ENCODE measurements at regions not wholly inside any gene's neighbourhood (a gene's known extent, or its start where the extent isn't known, plus 50 kb on each side); places are given as distances from the start of the nearest gene placed in this dataset.

DNA sequence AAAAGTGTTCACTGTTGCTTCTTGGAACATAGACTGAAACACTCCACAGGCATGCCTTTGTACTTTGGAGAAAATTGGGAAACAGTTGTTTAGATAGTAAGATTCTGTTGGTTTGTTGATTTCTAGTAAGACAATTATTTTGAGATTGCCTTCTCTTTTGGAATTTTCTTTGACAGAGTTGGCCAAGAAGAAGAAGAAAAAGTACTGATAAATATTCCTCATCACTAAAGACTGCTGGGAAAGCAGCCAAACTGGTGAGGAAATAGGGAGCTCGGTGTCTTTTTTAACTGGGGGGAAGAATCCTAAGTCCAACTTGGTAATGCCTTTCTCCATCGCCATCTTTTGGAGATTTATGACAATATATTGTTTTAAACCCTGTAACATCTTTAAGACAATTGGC is 370.7 kb downstream of the GPAT3 start:
- no peak for TF ChIP-seq CTCF (IDR thresholded peaks at IDR 0.05; ENCODE audit: extremely low read depth in 1 of 2, insufficient read depth in 1 of 2, low read depth in 1 of 2, low read length in 2 of 2)
- TF ChIP-seq MYC (IDR thresholded peaks at IDR 0.05; ENCODE audit: low read depth, low read length): no peak
- no peak for TF ChIP-seq POLR2AphosphoS5 (IDR thresholded peaks at IDR 0.05; ENCODE audit: insufficient read depth, low read depth, low read length)
- TF ChIP-seq EZH2 (IDR thresholded peaks at IDR 0.05; ENCODE audit: borderline replicate concordance, low read depth, low read length, severe bottlenecking): no peak
- TF ChIP-seq POLR2A (IDR thresholded peaks at IDR 0.05; ENCODE audit: low read depth, low read length): no peak
- no peak for TF ChIP-seq JUN (IDR thresholded peaks at IDR 0.05; ENCODE audit: borderline replicate concordance, insufficient read depth, insufficient read length, low read depth)
- TF ChIP-seq, protein P1, sequence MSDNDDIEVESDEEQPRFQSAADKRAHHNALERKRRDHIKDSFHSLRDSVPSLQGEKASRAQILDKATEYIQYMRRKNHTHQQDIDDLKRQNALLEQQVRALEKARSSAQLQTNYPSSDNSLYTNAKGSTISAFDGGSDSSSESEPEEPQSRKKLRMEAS (IDR thresholded peaks at IDR 0.05; ENCODE audit: insufficient read depth, insufficient read length): no peak
- TF ChIP-seq FOS (IDR thresholded peaks at IDR 0.05; ENCODE audit: borderline replicate concordance, insufficient read depth, low read length): no peak
- no peak for TF ChIP-seq GATA2 (IDR thresholded peaks at IDR 0.05; ENCODE audit: insufficient read depth, insufficient read length, low read depth, low read length)
